ENCODE measurements at regions not wholly inside any gene's neighbourhood (a gene's known extent, or its start where the extent isn't known, plus 50 kb on each side); places are given as distances from the start of the nearest gene placed in this dataset.
A peak's percentile ranks its signal among the peaks of the same experiment; 100 is the strongest.

DNA sequence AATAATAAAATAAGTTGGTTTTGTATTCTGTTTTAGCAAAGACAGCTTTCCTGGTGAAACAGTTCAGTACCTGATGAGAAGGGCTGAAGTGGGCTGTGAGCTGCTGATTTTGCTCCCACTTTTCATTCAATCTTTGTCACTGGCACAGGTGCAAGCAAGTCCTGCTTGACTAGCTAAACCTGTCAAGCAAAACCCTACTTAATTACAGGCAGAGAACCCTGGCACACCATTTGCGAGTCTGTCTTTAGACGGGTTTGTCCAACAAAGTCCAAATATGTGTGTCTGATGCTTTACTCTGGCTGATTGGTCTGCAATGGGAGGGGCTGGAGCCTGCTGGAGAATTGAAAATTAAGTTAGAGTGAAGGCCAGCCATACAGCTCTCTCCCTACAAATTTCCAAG, 267.2 kb downstream of the EPHA4 start:
- no peak overlapping the region for H3K4me3 ChIP-seq (ENCODE audit: low read length)
- TF ChIP-seq, protein P1, sequence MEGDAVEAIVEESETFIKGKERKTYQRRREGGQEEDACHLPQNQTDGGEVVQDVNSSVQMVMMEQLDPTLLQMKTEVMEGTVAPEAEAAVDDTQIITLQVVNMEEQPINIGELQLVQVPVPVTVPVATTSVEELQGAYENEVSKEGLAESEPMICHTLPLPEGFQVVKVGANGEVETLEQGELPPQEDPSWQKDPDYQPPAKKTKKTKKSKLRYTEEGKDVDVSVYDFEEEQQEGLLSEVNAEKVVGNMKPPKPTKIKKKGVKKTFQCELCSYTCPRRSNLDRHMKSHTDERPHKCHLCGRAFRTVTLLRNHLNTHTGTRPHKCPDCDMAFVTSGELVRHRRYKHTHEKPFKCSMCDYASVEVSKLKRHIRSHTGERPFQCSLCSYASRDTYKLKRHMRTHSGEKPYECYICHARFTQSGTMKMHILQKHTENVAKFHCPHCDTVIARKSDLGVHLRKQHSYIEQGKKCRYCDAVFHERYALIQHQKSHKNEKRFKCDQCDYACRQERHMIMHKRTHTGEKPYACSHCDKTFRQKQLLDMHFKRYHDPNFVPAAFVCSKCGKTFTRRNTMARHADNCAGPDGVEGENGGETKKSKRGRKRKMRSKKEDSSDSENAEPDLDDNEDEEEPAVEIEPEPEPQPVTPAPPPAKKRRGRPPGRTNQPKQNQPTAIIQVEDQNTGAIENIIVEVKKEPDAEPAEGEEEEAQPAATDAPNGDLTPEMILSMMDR (conservative IDR thresholded peaks at IDR 0.05; ENCODE audit: low read depth, low read length) = no peak
- no peak for DNase-seq (ENCODE audit: low read depth)

DNA sequence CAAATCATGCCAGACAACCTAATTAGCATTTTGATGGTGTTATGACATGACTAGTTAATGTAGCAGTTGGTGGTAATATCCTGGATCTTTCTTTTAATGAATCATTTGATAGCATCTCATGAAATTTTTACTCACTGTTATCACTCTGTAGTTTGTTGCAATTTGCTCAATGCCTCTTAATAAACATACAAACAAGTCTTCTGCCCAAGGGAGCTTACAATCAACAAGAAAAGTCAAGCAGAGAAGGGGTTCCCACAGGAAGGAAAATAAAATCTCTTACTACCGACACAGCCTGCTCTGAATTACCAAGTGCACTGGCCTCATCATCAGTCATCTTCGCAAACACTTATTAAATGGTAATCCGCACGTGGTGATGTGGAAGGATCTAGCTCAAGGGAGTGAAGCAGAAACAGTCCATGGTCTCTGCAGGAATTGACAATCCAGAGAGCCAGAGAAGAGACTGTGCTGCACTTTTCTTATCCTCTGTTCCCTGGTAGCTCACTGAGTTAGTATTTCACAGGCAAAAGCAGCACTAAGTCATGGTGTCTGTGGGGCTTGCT, 263.5 kb downstream of the EPHA4 start:
- H3K4me3 ChIP-seq (ENCODE audit: low read length) = no peak overlapping the region
- no peak for DNase-seq (ENCODE audit: low read depth)
- TF ChIP-seq, protein P1 (conservative IDR thresholded peaks at IDR 0.05; ENCODE audit: low read depth, low read length) = no peak

DNA sequence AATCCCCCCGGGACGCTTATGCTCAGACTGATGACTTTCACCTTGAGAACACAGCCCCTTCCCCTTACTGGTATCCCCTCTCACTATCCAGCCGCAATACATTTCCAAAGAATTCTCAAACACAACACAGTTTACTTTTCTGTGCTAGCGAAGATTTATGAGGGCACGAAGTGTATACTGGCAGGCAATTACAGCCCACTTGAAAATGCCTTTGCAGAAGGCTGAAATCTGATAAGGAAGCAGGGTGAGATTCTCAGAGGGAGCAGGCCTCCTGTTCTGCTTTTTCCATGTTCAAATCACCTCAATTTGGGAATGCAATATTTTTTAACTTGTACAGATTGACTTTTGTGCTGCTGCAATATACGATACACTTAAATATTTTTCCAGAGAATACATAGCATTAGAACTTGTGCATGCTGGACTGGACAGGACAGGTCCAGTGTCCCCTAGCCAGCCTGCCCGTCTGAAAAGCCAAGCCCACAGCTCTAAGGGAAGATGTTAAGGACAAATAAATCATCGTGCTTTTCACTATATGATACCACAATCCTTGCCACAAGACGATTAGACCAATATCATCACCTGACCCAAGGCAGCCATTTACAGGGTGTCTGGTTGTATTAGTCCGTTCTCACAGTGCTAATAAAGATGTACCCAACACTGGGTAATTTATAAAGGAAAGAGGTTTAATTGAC, 262.1 kb downstream of the EPHA4 start:
- no peak for DNase-seq (ENCODE audit: low read depth)
- TF ChIP-seq, protein P1 (conservative IDR thresholded peaks at IDR 0.05; ENCODE audit: low read depth, low read length) = no peak
- no peak overlapping the region for H3K4me3 ChIP-seq (ENCODE audit: low read length)

GRCh38 chr2:221310730-221311129, 261.4 kb downstream of the EPHA4 start:
- TF ChIP-seq, protein P1 (conservative IDR thresholded peaks at IDR 0.05; ENCODE audit: low read depth, low read length) = no peak
- peak; percentile 6 for DNase-seq (ENCODE audit: low read depth)
- no peak overlapping the region for H3K4me3 ChIP-seq (ENCODE audit: low read length)

DNA sequence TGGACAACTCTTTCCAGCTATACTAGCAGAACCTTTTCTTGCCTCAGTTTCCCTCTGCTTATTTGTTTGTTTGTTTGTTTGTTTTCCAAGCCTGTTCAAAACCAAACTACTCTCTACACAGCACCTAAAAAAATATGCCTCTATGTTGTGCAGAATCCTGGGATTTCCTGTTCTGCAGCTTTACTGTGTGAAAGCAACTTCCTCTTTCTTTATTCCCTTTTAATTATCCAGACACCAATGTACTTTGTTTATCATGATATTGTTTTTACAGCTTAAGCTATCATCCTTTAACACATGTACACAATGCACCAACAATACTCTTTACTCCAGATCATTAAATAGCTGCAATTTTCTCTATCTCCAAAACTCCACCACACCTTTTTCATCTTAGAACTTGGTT, 259.5 kb downstream of the EPHA4 start:
- no peak for DNase-seq (ENCODE audit: low read depth)
- TF ChIP-seq, protein P1 (conservative IDR thresholded peaks at IDR 0.05; ENCODE audit: low read depth, low read length) = no peak
- H3K4me3 ChIP-seq (ENCODE audit: low read length) = no peak overlapping the region

GRCh38 chr2:221314786-221315185, 257.3 kb downstream of the EPHA4 start:
- H3K4me3 ChIP-seq (ENCODE audit: low read length) = no peak overlapping the region
- no peak for DNase-seq (ENCODE audit: low read depth)
- TF ChIP-seq, protein P1 (conservative IDR thresholded peaks at IDR 0.05; ENCODE audit: low read depth, low read length) = no peak
